GM19372 (cell line): ENCODE measurements at regions not wholly inside any gene's neighbourhood (a gene's known extent, or its start where the extent isn't known, plus 50 kb on each side); places are given as distances from the start of the nearest gene placed in this dataset.
"Not testable (repeated sequence)": the region's sequence is repeated elsewhere in the genome, so short reads cannot be mapped to it uniquely, and the experiment has no call there.

Source experiments
- ATAC-seq: cut with Tn5 transposase; IDR thresholded peaks from one replicate; pipeline ENCODE4 v1.9.1; 2021; ENCODE audit warnings: mild to moderate bottlenecking, low read depth, moderate library complexity; ENCODE audit not compliant: unreplicated experiment

GRCh38 chr3:8286749-8287148 lies 214.9 kb upstream of the LMCD1 start:
- no peak for ATAC-seq

- ATAC-seq: no peak
Observed at GRCh38 chr3:8290611-8291010, 211.0 kb upstream of the LMCD1 start.

DNA sequence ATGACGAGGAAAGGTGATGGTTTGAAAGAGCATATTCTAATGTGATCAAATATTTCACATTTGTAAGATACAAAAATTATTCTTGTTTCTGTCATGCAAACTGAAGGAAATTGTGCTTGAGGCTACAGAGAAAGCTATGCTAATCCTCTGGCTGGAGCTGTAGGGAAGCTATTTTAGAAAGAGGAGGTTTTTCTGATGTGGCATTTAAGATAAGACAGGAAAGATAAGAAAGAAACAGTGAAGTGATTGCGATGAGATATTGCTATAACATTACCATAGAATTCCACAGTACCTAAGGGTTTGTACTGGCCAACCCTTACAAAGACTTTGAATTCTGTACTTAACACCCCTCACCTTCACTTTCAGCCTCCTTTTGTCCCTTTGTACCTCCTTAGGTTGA lies 205.2 kb upstream of the LMCD1 start:
- ATAC-seq: no peak

- ATAC-seq: no peak
Observed at GRCh38 chr3:8298021-8298954, 203.3 kb upstream of the LMCD1 start.

DNA sequence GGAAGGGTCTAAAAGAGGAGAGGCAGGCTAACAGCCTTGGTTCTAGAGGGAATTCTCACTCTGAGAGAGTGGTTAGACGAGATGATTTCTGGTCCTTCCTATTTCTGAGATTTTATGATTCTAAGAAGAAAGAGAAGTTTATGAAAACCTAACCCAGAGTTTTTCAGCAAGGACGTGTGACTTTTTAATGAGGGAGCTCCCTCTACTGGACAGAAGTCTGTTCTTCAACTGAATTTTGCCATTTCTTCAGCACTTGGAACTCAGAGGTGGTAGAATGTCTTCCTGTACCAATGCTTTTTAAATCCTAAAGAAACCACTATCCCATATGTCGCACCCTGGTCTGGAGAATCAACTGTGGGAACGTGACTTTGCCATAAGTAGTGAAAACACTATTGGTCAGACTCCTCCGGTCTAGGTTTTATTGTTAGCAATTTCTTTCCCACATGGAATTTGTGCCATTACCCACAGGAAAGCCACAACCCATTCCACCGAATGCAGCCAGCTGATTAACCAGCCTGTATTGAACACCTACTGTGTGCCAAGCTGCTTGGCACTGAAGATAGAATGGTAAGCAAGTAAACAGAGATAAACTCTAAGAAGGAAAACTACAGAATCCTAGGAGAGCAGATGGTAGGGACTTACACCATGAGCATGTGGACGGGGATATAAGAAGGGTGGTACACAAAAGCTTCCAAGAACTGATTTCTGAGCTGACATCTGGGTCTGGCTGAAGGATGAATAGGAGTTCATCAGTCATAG lies 199.5 kb upstream of the LMCD1 start:
- peak; percentile 68 for ATAC-seq

- no peak for ATAC-seq
Observed at GRCh38 chr3:8303466-8303865, 198.2 kb upstream of the LMCD1 start.

- no peak for ATAC-seq
Observed at GRCh38 chr3:8305371-8305770, 196.3 kb upstream of the LMCD1 start.

- ATAC-seq: no peak
Observed at GRCh38 chr3:8307545-8308110, 194.0 kb upstream of the LMCD1 start.

DNA sequence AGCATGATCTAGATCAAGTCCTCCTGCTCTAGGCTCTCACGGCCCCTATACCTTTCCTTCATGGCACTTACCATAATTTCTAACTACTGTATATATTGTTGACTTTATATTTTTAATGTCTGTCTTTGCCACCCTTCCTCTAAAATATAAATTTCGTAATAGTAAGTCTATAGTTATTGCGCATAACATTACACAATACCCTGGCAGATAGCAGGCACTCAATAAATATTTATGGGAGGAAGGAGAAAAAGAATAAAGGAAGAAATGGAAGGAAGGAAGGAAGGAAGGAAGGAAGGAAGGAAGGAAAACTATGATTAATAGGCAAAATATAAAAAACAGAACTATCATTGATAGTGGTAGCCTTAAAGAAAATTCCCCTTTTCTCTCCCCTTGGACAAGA lies 190.3 kb upstream of the LMCD1 start:
- no peak for ATAC-seq

GRCh38 chr3:8312685-8313084 lies 188.9 kb upstream of the LMCD1 start:
- ATAC-seq: no peak

GRCh38 chr3:8313560-8314267 lies 187.9 kb upstream of the LMCD1 start:
- no peak for ATAC-seq

DNA sequence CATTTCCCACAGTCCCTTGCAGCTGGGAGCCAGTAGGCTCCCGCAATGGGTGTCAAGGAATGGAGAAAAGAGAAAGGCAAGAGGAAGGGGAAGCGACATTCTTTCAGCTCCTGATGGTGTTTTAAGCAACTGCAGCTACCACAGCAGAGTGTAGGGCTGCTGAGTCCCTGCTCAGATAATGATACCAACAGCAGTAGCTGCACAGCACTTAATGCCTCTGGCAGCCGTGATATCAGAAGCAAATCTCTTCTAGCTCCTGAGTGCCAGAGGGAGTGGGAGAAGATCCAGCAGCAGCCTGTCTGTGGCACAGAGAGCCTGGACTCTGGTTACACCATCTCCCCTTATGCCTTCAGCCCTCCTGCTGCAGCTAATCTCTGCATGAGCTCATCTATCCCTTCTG lies 186.1 kb upstream of the LMCD1 start:
- not testable (repeated sequence) for ATAC-seq

DNA sequence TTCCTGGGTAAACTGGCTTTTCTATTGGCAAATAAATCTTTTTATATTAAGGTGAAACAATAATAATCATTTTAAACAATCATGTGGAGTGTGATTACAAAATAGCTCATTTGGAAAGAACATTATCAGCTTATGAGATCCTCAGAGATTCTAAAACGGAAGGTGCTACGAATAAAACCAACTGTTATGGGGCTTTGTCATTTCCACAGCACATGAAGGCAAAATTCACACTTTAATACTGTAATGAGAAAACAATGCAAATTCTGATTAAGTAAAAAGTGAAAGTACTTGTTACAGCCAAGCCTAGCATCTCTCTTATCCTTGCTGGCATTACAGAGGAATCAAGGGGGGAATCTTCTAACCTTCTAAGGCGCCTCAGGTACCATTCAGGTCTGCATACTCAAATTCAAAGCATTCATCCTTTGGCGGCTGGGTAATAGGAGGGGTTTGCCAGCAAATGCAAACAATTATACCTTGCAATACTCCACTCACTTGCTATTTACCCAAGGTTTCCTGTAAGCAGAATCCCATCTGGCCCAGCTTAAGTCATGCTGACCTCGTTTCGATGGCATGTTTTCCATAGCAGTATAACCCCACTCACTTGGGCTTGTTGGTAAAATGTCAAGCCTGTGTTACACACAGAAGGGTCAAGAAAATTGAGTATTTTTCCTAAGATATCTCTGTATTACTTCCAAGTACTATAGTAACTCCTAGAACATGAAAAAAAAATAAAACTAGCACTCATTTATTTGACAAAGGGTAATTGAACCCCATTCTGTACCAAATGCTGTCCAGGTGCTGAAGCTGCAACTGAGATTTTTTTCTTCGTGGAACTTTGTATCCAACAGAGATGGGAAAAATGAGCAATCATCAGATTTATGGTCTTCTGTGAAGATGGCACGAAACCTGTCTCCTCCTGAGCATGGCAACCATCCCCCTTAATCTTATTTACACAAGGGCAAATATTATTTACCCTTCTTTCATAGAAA lies 183.7 kb upstream of the LMCD1 start:
- no peak for ATAC-seq

GRCh38 chr3:8319935-8320634 lies 181.5 kb upstream of the LMCD1 start:
- ATAC-seq: no peak

DNA sequence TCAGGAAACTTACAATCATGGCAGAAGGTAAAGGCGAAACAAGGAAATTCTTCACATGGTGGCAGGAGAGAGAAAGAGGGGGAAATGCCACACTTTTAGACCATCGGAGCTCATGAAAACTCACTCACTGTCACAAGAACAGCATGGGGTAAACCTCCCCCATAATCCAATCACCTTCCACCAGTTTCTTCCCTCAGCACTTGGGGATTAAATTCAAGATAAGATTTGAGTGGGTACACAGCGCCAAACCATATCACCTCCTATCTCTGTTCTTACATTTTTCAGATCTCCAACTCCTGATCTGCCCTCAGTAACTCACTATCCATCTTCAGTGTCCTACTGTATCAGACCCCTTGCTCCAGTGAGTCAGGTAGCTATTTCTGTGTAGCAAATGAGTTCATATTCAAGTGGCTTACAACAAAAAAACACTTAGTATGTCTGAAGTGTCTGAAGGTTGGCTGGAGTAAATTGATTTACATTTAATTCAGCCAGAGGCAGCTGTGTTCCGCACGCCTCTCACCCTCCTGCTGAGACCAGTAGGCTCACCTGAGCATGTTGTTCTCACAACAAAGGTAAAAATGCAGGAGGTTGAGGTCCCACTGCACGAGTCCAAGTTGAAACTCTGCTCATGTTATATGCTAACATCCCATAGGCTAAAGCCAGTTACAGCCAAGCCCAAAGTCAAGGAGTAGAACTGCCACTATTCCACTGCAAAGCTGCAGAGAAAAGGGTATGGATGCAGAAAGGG lies 180.7 kb upstream of the LMCD1 start:
- no peak for ATAC-seq

DNA sequence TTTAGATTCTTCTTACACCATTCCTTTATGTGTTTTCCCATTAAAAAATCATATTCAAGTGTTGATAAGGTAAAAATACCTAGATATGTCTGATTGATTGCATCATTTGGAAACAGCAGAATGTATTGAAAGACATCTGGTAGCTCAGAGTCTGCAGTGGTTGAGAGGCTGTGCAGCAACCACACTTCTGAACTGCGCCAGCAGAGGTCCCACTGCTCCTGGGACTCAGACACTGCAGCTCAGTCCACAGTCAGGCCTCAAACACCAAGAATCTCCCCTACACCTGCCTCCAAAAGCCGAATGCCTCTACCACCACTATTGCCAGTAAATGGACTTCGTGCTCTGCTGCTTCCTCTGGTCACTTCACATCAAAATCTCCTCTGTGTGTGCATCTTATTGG lies 176.9 kb upstream of the LMCD1 start:
- peak; percentile 75 for ATAC-seq

DNA sequence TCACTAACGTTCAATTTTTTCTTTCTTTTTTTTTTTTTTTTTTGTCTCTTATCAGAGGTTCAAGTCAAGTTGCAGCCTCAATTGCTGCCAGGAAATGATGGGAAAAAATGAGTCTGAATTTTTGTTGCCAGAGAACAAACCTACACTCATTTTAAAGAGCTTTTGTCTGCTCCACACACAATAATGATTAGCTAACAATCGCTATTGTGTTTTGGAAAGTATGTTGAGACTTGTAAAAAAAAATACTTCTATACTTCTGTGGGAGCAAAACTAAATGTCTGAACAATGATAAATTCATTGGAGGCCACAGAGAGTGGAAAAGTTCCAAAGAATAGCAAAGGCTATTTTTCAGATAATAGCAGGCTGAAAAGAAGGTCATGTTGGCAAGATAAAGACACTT lies 176.3 kb upstream of the LMCD1 start:
- no peak for ATAC-seq

- not testable (repeated sequence) for ATAC-seq
Observed at GRCh38 chr3:8325833-8326232, 175.8 kb upstream of the LMCD1 start.
